ENCODE measurements at regions not wholly inside any gene's neighbourhood (a gene's known extent, or its start where the extent isn't known, plus 50 kb on each side); places are given as distances from the start of the nearest gene placed in this dataset.

- CTCF ChIA-PET, result no interaction called here
- H4K20me1 ChIP-seq (ENCODE audit: control insufficient read depth, insufficient read depth), result no peaks in the 10 kb centered on the region
Observed at GRCh38 chr1:199847021-199847420, 180.5 kb upstream of the NR5A2 start.

GRCh38 chr1:199851439-199852140 is 175.9 kb upstream of the NR5A2 start:
- in situ Hi-C loops (cut with MboI), result no loop called here
- no TSS peak for BruUV-seq (replicated peaks)
- no peaks in the 10 kb centered on the region for H3K79me2 ChIP-seq (ENCODE audit: control insufficient read depth, insufficient read depth, low read length)
- no peaks in the 10 kb centered on the region for H4K20me1 ChIP-seq (ENCODE audit: control insufficient read depth, insufficient read depth)
- H3K9ac ChIP-seq (ENCODE audit: control insufficient read depth, insufficient read depth, low read length), result no peak overlapping the region
- no peak overlapping the region for H3K4me2 ChIP-seq (ENCODE audit: control insufficient read depth, insufficient read depth)
- H3K27me3 ChIP-seq (replicated peaks in 1 of 2; ENCODE audit: control insufficient read depth in 2 of 2, insufficient read depth in 2 of 2, low read length in 1 of 2), result peaks cover 0 to 3% of the 10 kb centered on the region in 2 experiments; a peak in 1 of 4 replicates
- no peaks in the 10 kb centered on the region for H3K4me1 ChIP-seq (ENCODE audit: control insufficient read depth, insufficient read depth, low read length)
- H3K9me3 ChIP-seq (replicated peaks; ENCODE audit: control insufficient read depth, insufficient read depth, low read length), result no peaks in the 10 kb centered on the region
- no peak for DNase-seq (ENCODE audit: low read depth, low spot score)
- no peak overlapping the region for H3K4me3 ChIP-seq
- ChIA-PET RAD21 (ENCODE audit: unreplicated experiment) (no interaction called here), POLR2A (no interaction called here), CTCF (interaction anchor here (0.9 kb wide), 1 partner anchor 135 kb away, joined by 4 read pairs; no protein-coding TSS in a partner anchor), SMC1A (ENCODE audit: uncharacterized antibody, unreplicated experiment) (no interaction called here)
- 0% methylated on average over 2 of the region's 2 CpGs for WGBS (ENCODE audit: insufficient coverage, insufficient replicate concordance, low lambda C conversion rate, missing lambda C conversion rate)
- ATAC-seq, result no peak
- no peaks in the 10 kb centered on the region for H3K36me3 ChIP-seq (ENCODE audit: control insufficient read depth in 2 of 2, insufficient read depth in 2 of 2, low read length in 1 of 2)
- no peak overlapping the region for H3K27ac ChIP-seq (ENCODE audit: control insufficient read depth, insufficient read depth)
- H2AFZ ChIP-seq (ENCODE audit: control insufficient read depth, low read depth, low read length), result no peak overlapping the region
- intact Hi-C loops (cut with micrococcal nuclease; ENCODE audit: unreplicated experiment), result no loop called here
- no peak for FAIRE-seq
- no peak for TF ChIP-seq ATF3 (IDR thresholded peaks at IDR 0.05; ENCODE audit: borderline replicate concordance, extremely low read depth, low read depth, low read length)
- no peak for TF ChIP-seq EP300 (IDR thresholded peaks at IDR 0.05; ENCODE audit: borderline replicate concordance in 1 of 2, control insufficient read depth in 1 of 2, low read depth in 2 of 2, low read length in 2 of 2)
- TF ChIP-seq ETV6 (conservative IDR thresholded peaks at IDR 0.05 in 1 of 2, IDR thresholded peaks at IDR 0.05 in 1 of 2; ENCODE audit: borderline replicate concordance in 1 of 2, low read depth in 1 of 2), result no peak
- no peak for TF ChIP-seq CEBPB (IDR thresholded peaks at IDR 0.05; ENCODE audit: borderline replicate concordance in 1 of 2, low read depth in 2 of 2, low read length in 2 of 2)
- no peak for TF ChIP-seq ZBTB33 (IDR thresholded peaks at IDR 0.05)
- no peak for TF ChIP-seq SUPT20H (IDR thresholded peaks at IDR 0.05; ENCODE audit: borderline replicate concordance, control insufficient read depth, low read depth, low read length)
- TF ChIP-seq SKIL (IDR thresholded peaks at IDR 0.05; ENCODE audit: low read depth, poor library complexity, severe bottlenecking), result no peak
- TF ChIP-seq MXI1 (IDR thresholded peaks at IDR 0.05; ENCODE audit: low read depth, low read length), result no peak

More at GRCh38 chr1:199847021-199847420, 180.5 kb upstream of the NR5A2 start:
- FAIRE-seq, result no peak
- no peaks in the 10 kb centered on the region for H3K79me2 ChIP-seq (ENCODE audit: control insufficient read depth, insufficient read depth, low read length)
- H3K27me3 ChIP-seq (replicated peaks in 1 of 2; ENCODE audit: control insufficient read depth in 2 of 2, insufficient read depth in 2 of 2, low read length in 1 of 2), result no peaks in the 10 kb centered on the region; a peak in 1 of 4 replicates
- H2AFZ ChIP-seq (ENCODE audit: control insufficient read depth, low read depth, low read length), result no peak overlapping the region
- BruUV-seq (replicated peaks), result no TSS peak
- H3K9me3 ChIP-seq (replicated peaks; ENCODE audit: control insufficient read depth, insufficient read depth, low read length), result no peaks in the 10 kb centered on the region
- H3K36me3 ChIP-seq (ENCODE audit: control insufficient read depth in 2 of 2, insufficient read depth in 2 of 2, low read length in 1 of 2), result no peaks in the 10 kb centered on the region
- no peak overlapping the region for H3K4me3 ChIP-seq
- no peak overlapping the region for H3K27ac ChIP-seq (ENCODE audit: control insufficient read depth, insufficient read depth)
- TF ChIP-seq ZNF274 (IDR thresholded peaks at IDR 0.05; ENCODE audit: insufficient read depth, insufficient read length) (no peak), RELA (IDR thresholded peaks at IDR 0.05; ENCODE audit: borderline replicate concordance, partially characterized antibody) (no peak), HDGF (IDR thresholded peaks at IDR 0.05) (no peak), ZNF384 (IDR thresholded peaks at IDR 0.05; ENCODE audit: borderline replicate concordance, low read depth, low read length) (no peak)
- H3K4me2 ChIP-seq (ENCODE audit: control insufficient read depth, insufficient read depth), result no peak overlapping the region
- POLR2A ChIA-PET, result interaction anchor here (0.6 kb wide), 1 partner anchor 76 kb away, joined by 8 read pairs; no protein-coding TSS in a partner anchor
- H3K9ac ChIP-seq (ENCODE audit: control insufficient read depth, insufficient read depth, low read length), result no peak overlapping the region
- ATAC-seq, result no peak
- SMC1A ChIA-PET (ENCODE audit: uncharacterized antibody, unreplicated experiment), result no interaction called here
- in situ Hi-C loops (cut with MboI) (no loop called here), intact Hi-C loops (cut with micrococcal nuclease; ENCODE audit: unreplicated experiment) (no loop called here)
- WGBS (ENCODE audit: insufficient coverage, insufficient replicate concordance, low lambda C conversion rate, missing lambda C conversion rate), result 39% methylated on average over 8 of the region's 8 CpGs
- H3K4me1 ChIP-seq (ENCODE audit: control insufficient read depth, insufficient read depth, low read length), result no peaks in the 10 kb centered on the region
- RAD21 ChIA-PET (ENCODE audit: unreplicated experiment), result no interaction called here
- no peak for DNase-seq (ENCODE audit: low read depth, low spot score)
